Upper lobe of left lung (tissue), 4 donors: ENCODE measurements at regions not wholly inside any gene's neighbourhood (a gene's known extent, or its start where the extent isn't known, plus 50 kb on each side); places are given as distances from the start of the nearest gene placed in this dataset.

Experiments
- POLR2A ChIP-seq, 4 donors: fragments of 450-650 bp; IDR thresholded peaks; one replicate each; pipeline ENCODE4 v1.5.1; 2016 to 2017; ENCODE audit warnings: antibody characterized with exemption in 4 of 4, mild to moderate bottlenecking in 2 of 4
- TF ChIP-seq, protein P1 (sequence below), 6 experiments: fragments of 450-650 bp in 4 of 6; fragments of 200-600 bp in 2 of 6; sonication (generic) in 2 of 6; IDR thresholded peaks; one replicate each; pipeline ENCODE4 v1.5.1; 2016 to 2019; ENCODE audit warnings: antibody characterized with exemption in 6 of 6

DNA sequence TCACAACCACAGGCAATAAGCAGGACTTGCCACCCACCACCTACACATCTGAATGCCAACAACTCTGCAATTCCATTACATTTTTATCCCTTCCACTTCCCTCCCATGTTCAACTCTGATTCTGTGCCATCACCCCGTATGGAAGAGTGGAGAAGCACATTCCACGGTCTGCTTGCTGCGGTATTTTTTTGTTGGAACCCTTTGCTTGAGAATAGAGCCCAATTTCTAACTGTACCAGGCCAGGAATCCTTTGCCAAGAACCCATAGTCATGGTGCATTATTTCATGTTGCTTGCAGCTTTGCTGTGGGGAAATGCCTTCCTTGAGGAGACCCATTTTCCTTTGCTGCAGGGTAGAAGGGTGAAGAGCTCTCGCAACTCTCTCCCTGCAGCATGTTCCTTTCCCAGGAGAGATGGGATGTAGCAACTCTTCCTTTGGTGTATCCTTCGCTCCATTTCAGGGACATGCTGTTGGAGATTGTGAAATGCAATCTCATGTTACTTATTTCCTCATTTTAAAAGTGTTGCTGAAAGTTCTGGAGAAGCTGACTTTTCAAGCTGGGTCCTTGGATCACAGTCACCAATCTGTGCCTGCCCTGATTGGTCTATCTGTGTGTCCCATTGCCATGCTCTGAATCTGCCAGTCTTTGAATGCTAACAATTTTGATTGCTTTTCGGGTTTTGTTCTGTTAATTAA lies 69.8 kb upstream of the STARD13 start:
- TF ChIP-seq, protein P1, sequence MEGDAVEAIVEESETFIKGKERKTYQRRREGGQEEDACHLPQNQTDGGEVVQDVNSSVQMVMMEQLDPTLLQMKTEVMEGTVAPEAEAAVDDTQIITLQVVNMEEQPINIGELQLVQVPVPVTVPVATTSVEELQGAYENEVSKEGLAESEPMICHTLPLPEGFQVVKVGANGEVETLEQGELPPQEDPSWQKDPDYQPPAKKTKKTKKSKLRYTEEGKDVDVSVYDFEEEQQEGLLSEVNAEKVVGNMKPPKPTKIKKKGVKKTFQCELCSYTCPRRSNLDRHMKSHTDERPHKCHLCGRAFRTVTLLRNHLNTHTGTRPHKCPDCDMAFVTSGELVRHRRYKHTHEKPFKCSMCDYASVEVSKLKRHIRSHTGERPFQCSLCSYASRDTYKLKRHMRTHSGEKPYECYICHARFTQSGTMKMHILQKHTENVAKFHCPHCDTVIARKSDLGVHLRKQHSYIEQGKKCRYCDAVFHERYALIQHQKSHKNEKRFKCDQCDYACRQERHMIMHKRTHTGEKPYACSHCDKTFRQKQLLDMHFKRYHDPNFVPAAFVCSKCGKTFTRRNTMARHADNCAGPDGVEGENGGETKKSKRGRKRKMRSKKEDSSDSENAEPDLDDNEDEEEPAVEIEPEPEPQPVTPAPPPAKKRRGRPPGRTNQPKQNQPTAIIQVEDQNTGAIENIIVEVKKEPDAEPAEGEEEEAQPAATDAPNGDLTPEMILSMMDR (IDR thresholded peaks at IDR 0.05) = no peak
- TF ChIP-seq POLR2A (IDR thresholded peaks at IDR 0.05) = no peak
